ENCODE measurements at regions not wholly inside any gene's neighbourhood (a gene's known extent, or its start where the extent isn't known, plus 50 kb on each side); places are given as distances from the start of the nearest gene placed in this dataset.

- no peak for ATAC-seq
- no peak overlapping the region for H3K4me2 ChIP-seq (ENCODE audit: low read depth, low read length)
- no peaks in the 10 kb centered on the region for H3K36me3 ChIP-seq (replicated peaks in 1 of 2; ENCODE audit: control insufficient read depth in 1 of 2, insufficient read depth in 2 of 2, low read length in 2 of 2)
- no peaks in the 10 kb centered on the region for H4K20me1 ChIP-seq (ENCODE audit: insufficient read depth, low read length)
- H3K27ac ChIP-seq (ENCODE audit: extremely low read length, insufficient read depth, low read length): no peak overlapping the region
- CTCF ChIA-PET (ENCODE audit: low intra/inter-chr PET ratio, low total read pairs): no interaction called here
- no peaks in the 10 kb centered on the region for H3K79me2 ChIP-seq (ENCODE audit: insufficient read depth, low read length)
- TF ChIP-seq DRAP1 (CRISPR knock-in tag; IDR thresholded peaks at IDR 0.05) (no peak), TOPORS (CRISPR knock-in tag; IDR thresholded peaks at IDR 0.05) (no peak), ZNF180 (CRISPR knock-in tag; IDR thresholded peaks at IDR 0.05; ENCODE audit: borderline replicate concordance, low read depth) (no peak), ZNF3 (CRISPR knock-in tag; IDR thresholded peaks at IDR 0.05) (no peak)
- in situ Hi-C loops (cut with HindIII; ENCODE audit: extremely low pct_ligation_motif_present, low pct_unique_long_range_greater_than_20kb) (no loop called here), intact Hi-C loops (cut with micrococcal nuclease; ENCODE audit: unreplicated experiment) (no loop called here)
- no peak overlapping the region for H3K9ac ChIP-seq (ENCODE audit: insufficient read depth, low read depth, low read length)
- H3K27me3 ChIP-seq (ENCODE audit: control insufficient read depth in 1 of 2, insufficient read depth in 2 of 2, low read length in 2 of 2): no peaks in the 10 kb centered on the region
- H3K4me1 ChIP-seq (ENCODE audit: insufficient read depth, low read length): no peaks in the 10 kb centered on the region
- POLR2A ChIA-PET: no interaction called here
- no peak overlapping the region for H3K4me3 ChIP-seq (replicated peaks in 1 of 3; ENCODE audit: insufficient read depth in 1 of 3, low read depth in 2 of 3, low read length in 3 of 3)
- H2AFZ ChIP-seq (ENCODE audit: low read length): no peak overlapping the region
- FAIRE-seq: no peak
- H3K9me3 ChIP-seq (ENCODE audit: low read length): peaks cover 20% of the 10 kb centered on the region; the same call in 1 of the 2 replicates
- no TSS peak for BruUV-seq (replicated peaks)
- DNase-seq (ENCODE audit: low spot score): no peak
Observed at GRCh38 chr2:221680548-221680947, 108.4 kb upstream of the EPHA4 start.

GRCh38 chr2:221677688-221678087 lies 105.6 kb upstream of the EPHA4 start:
- POLR2A ChIA-PET: no interaction called here
- no peak overlapping the region for H3K4me2 ChIP-seq (ENCODE audit: low read depth, low read length)
- no TSS peak for BruUV-seq (replicated peaks)
- no peak for DNase-seq (ENCODE audit: low spot score)
- H3K36me3 ChIP-seq (replicated peaks in 1 of 2; ENCODE audit: control insufficient read depth in 1 of 2, insufficient read depth in 2 of 2, low read length in 2 of 2): no peaks in the 10 kb centered on the region
- CTCF ChIA-PET (ENCODE audit: low intra/inter-chr PET ratio, low total read pairs): no interaction called here
- WGBS (ENCODE audit: low lambda C conversion rate): 0% methylated on average over 1 of the region's 1 CpG
- intact Hi-C loops (cut with micrococcal nuclease; ENCODE audit: unreplicated experiment) (no loop called here), in situ Hi-C loops (cut with HindIII; ENCODE audit: extremely low pct_ligation_motif_present, low pct_unique_long_range_greater_than_20kb) (no loop called here)
- no peaks in the 10 kb centered on the region for H3K4me1 ChIP-seq (ENCODE audit: insufficient read depth, low read length)
- H3K9me3 ChIP-seq (ENCODE audit: low read length): peaks cover 8% of the 10 kb centered on the region; the same call in 1 of the 2 replicates
- no peak overlapping the region for H3K27ac ChIP-seq (ENCODE audit: extremely low read length, insufficient read depth, low read length)
- H2AFZ ChIP-seq (ENCODE audit: low read length): no peak overlapping the region
- no peak overlapping the region for H3K9ac ChIP-seq (ENCODE audit: insufficient read depth, low read depth, low read length)
- no peak overlapping the region for H3K4me3 ChIP-seq (replicated peaks in 1 of 3; ENCODE audit: insufficient read depth in 1 of 3, low read depth in 2 of 3, low read length in 3 of 3)
- H3K79me2 ChIP-seq (ENCODE audit: insufficient read depth, low read length): no peaks in the 10 kb centered on the region
- no peaks in the 10 kb centered on the region for H3K27me3 ChIP-seq (ENCODE audit: control insufficient read depth in 1 of 2, insufficient read depth in 2 of 2, low read length in 2 of 2)
- no peak for ATAC-seq
- no peak for FAIRE-seq
- no peaks in the 10 kb centered on the region for H4K20me1 ChIP-seq (ENCODE audit: insufficient read depth, low read length)
- no peak for TF ChIP-seq ATAD3A (CRISPR knock-in tag; IDR thresholded peaks at IDR 0.05)
- no peak for TF ChIP-seq MIER3 (CRISPR knock-in tag; IDR thresholded peaks at IDR 0.05; ENCODE audit: borderline replicate concordance)
- no peak for TF ChIP-seq ZNF574 (CRISPR knock-in tag; IDR thresholded peaks at IDR 0.05)
- TF ChIP-seq JDP2 (CRISPR knock-in tag; IDR thresholded peaks at IDR 0.05; ENCODE audit: borderline replicate concordance): no peak
- TF ChIP-seq THYN1 (CRISPR knock-in tag; IDR thresholded peaks at IDR 0.05; ENCODE audit: borderline replicate concordance, low read depth): no peak
- no peak for TF ChIP-seq LRRFIP1 (CRISPR knock-in tag; conservative IDR thresholded peaks at IDR 0.05)
- no peak for TF ChIP-seq BCLAF1 (IDR thresholded peaks at IDR 0.05)
- no peak for TF ChIP-seq WIZ (CRISPR knock-in tag; IDR thresholded peaks at IDR 0.05)

Data from HepG2 (cell line).